Fibroblast of peridontal ligament (primary cell): ENCODE measurements at regions not wholly inside any gene's neighbourhood (a gene's known extent, or its start where the extent isn't known, plus 50 kb on each side); places are given as distances from the start of the nearest gene placed in this dataset.
"Not testable (repeated sequence)": the region's sequence is repeated elsewhere in the genome, so short reads cannot be mapped to it uniquely, and the experiment has no call there.

ENCODE experiments used
- DNase-seq: peaks from one replicate; pipeline ENCODE4 v3.0.0-alpha.2; 2010; ENCODE audit errors: extremely low read depth

- DNase-seq, result no peak
Observed at GRCh38 chr4:66929748-66930147, 615.6 kb downstream of the CENPC start.

DNA sequence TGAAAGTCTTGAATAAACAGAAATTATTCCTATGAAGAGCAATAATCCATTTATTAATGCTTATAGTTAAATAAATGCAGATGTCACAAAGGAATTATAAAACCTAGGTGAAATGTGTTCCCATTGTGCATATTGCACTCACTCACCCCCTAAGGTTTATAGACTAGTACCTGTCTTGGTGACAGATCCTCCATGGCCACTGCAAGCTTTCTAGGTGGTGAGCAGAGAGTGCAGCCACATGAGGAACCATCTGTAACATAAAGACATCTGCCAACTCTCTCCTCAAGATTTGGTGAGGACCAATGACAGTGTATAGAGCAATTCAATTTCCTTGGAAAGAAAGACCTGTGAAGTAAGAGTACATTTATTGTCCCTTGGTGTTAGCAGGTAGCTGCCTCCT is 616.4 kb downstream of the CENPC start:
- not testable (repeated sequence) for DNase-seq

- no peak for DNase-seq
Observed at GRCh38 chr4:66927937-66928336, 617.4 kb downstream of the CENPC start.

- DNase-seq, result no peak
Observed at GRCh38 chr4:66926687-66927086, 618.6 kb downstream of the CENPC start.

DNA sequence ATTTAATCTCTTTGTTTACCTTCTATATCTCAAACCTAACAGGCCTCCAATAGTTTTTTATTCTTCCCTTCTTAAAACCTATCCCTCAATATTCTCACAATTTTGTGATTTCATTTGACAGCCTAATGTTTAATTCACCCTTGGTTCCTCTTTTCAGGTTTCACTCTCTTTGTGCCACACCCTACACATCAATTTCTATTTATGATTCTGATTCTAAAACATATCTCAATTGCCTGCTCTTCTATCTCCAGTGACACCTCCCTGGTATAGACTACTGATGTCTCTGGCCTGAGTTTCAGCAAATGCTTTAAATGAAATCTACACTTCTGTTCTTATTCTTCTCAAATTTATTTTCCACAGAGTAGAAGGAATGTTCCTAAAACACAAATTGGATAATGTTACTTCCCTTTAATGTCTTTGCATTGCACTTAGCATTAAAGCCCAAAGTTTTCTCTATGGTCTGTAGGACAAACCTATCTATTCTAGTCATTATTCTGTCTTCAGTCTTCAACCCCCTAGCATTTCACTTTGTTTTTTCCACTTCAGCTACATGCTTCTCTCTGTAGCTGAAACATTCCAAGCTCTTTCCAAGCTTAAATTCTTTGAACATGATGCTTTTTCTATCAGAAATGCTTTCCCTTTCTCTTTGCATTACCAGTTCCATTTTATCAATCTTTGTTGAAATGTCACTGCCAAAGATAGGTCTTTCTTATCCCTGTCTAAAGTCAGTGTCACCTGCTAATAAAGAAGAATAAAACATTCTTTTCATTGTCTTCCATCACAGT is 622.0 kb downstream of the CENPC start:
- DNase-seq, result no peak

DNA sequence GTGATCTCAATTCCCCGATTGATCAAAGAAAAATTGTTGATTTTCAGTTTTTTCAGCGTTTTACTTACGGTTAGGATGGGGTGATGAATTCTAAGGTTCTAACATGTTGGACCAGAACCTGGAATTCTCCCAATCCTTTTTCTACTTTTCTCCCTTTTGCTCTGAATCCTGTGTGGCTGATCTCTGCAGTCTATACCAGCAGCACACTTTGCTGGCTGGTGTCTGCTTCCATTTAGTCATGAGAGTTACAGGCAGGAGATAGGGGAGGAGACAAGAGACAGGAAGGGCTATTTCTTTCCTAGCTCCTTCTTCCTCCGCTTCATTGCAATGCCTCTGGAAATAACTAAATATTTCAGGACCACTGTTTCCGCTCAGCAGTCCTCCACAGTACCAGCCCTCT is 623.9 kb downstream of the CENPC start:
- no peak for DNase-seq

DNA sequence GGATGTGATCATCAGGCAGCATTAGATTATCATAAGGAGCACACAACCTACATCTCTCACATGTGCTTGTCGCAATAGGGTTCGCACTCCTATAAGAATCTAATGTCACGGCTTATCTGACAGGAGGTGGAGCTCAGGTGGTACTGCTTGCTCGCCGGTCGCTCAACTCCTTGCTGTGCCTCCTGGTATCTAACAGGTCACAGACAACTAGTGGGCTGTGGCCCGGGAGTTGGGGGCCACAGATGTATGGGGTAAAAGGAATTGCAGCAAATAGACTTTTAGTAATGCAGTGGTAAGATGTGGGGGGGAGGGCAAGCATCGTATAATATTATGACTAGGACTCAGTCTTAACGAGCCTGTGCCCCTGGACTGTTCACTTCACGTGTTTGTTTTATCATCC is 624.8 kb downstream of the CENPC start:
- DNase-seq, result no peak

DNA sequence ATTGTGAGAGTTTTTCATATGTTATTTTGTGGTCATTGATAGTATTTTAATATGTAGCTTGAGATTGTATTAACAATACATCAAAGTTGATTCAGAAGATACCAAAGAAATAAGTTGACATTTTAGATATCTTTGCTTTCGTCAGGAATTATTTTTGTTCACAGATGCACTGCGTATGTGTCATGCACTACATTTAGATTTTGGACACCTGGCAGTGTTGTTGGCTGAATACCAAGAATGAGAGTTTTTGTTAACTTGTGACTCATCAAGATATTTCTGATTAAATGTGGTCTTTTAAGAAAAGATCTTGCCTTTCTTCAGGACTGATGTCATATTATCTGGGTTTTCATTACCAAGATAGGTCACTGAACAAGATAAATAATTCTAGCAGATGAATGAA is 633.4 kb downstream of the CENPC start:
- DNase-seq, result no peak

- DNase-seq, result no peak
Observed at GRCh38 chr4:66906314-66906713, 639.0 kb downstream of the CENPC start.

GRCh38 chr4:66899422-66900065 is 645.8 kb downstream of the CENPC start:
- DNase-seq, result no peak

GRCh38 chr4:66893807-66894206 is 651.5 kb downstream of the CENPC start:
- no peak for DNase-seq

DNA sequence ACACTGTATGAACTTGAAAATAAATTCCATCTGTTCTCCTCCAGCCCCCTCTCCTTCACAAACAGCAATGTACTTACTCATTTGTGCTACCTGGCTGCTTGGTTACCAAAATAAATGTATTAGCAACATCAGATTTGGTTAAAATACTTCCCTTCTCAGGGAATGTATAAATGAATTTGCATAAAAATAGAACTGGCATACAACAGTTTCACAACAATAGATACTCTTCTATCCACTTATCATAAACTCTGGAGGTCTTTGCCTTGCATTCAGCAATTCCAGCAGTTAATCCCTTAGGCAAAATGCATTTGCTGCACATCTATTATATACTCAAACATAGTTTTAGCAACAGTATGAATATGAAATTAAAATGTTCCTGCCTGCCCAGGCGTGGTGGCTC is 658.2 kb downstream of the CENPC start:
- DNase-seq, result no peak

GRCh38 chr4:66885501-66886165 is 659.7 kb downstream of the CENPC start:
- DNase-seq, result no peak

GRCh38 chr4:66876946-66877345 is 668.4 kb downstream of the CENPC start:
- no peak for DNase-seq

DNA sequence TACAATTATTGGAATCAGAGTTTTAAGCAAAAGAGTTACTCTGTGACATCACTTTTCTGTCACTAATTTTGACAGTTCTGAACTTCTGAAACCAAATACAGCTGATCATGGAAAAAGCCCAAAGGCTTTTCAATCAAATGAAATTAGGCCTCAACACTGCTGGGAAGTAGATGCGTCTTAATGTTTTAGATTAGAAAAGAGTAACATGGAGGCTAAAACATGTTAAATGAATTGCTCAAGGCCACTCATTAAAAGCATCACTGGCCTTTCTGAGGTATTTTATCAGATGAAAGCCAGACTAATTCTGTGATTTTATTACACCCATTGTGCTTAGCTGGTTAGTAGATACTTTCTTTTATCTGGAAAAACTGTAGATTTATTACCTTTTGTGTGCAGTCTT is 672.6 kb downstream of the CENPC start:
- no peak for DNase-seq

DNA sequence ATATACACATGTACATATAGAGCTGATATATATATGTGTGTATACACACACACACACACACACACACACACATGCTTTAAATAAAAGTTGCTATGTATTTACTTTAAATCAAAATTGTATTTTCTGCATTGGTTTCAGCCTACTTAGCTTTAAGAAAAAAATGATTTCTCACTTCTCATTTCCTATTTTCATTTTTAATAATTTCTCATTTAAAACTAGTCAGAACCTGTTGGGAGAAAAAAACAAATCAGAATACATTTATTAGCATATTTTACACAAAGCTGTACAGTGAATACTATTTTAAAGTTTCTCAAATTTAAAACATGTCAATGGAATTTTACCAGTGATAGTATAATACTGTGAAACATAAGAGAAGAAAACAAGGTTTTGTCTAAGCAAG is 681.8 kb downstream of the CENPC start:
- DNase-seq, result no peak

DNA sequence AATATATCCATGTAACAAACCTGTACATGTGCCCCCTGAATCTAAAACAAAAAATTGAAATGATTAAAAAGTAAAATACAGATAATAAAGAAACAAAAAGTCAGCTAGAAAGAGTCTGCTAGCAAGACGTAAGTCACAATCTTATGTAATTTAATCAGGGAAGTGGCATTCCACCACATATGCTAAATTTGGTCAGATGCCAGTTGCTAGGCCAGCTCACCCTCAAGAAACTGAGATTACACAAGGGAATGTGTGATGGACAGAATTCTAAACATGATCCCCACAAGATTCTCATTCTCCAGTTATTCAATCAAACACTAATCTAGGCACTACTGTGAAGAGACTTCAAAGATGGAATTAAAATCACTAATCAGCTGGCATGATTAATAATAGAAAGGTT is 689.3 kb downstream of the CENPC start:
- DNase-seq, result no peak

GRCh38 chr4:66853845-66854244 is 691.5 kb downstream of the CENPC start:
- no peak for DNase-seq

- no peak for DNase-seq
Observed at GRCh38 chr4:66852843-66853242, 692.5 kb downstream of the CENPC start.

DNA sequence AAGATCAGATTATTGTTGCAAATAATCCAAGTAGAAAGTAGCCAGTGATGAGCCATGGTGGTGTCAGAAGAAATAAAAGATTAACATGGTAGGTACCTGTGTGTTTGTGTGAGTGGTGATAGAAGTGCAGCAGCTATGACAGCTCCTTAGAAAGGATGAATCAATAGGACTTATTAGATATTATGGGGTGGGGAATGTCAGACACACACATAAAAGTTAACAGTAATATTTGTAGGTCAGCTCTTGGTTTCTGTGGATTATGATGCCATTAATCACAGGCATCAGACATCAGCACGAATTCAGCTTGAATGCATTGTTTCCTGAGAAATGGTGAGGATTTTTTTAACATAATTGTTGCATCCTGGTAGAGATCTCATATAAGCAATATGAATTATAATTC is 695.7 kb downstream of the CENPC start:
- no peak for DNase-seq

- no peak for DNase-seq
Observed at GRCh38 chr4:66842724-66843088, 702.6 kb downstream of the CENPC start.

DNA sequence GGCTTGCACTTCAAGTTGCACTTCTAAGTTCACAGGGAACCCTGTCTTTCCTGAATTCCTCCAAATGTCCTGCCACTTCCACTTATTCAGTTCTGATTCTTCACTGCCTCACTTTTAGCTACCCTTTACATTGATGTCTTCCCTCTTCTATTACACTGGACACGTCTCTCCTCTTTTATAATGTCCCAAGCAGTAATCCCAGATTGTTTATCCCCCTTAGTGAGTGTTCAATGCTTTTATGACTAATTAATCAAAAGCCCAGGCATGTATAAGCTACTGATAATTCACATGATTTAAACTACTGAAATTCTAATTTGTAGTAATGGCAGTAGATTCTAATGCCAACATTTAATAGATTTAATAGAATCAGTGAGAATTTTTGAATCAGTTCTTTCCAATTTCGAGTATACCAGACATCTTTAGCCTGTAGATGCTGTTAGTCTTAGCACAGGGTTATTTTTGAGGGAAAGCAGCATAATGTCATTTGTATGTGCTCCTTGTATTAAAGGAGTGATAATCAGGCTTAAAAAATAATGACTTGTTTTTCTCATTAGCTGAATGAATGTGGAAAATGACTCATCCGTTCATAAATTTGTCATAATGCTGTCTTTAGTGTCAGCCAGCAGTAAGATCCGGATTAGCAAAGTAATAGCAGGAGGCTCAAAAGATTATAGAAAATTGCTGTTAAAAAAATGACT is 703.1 kb downstream of the CENPC start:
- DNase-seq, result no peak

DNA sequence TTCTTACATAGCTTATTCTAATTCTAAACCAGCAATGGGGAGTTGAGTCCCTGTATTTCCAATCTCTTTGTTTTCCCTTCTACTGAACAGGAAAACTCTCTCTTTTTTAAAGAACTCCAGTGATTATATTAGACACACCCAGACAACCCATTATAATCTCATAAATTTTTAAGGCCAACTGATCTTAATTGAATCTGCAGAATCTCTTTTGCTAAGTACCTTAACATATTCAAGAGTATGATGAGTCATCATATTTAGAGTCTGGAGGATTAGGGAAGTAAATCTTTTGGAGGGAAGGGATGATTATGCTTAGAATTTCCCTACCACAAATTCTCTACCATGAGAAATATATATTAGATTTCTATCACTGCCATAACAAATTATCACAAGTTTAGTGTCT is 705.1 kb downstream of the CENPC start:
- DNase-seq, result no peak
